ENCODE measurements at regions not wholly inside any gene's neighbourhood (a gene's known extent, or its start where the extent isn't known, plus 50 kb on each side); places are given as distances from the start of the nearest gene placed in this dataset.

DNA sequence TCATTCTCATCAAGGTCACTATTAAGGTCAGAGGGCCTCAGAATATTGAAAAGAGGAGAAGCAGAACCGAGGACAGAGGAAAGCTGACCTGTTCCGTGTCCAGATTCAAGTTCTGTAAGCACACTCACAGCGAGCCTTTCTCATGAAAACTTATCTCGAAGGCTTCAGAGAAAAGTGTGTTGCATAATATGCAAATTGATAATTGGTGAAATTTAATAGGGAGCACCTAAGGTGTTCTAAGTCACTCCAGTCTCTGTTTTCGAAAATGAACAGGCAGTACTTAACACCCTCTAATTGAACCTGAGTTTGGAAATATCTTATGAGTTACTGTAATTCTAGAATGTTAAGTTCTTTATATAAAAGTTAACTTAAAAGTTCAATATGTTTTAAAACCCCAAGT is 181.2 kb upstream of the PDE10A start:
- Histone ChIP-seq H3K9me3 (ENCODE audit: control insufficient read depth, low read length) (no peaks in the 10 kb centered on the region), H3K27me3 (ENCODE audit: control insufficient read depth, insufficient read depth, low read length) (no peaks in the 10 kb centered on the region), H3K36me3 (ENCODE audit: control insufficient read depth, insufficient read depth, low read length) (no peaks in the 10 kb centered on the region), H3K4me1 (no peaks in the 10 kb centered on the region), H3K9ac (no peak overlapping the region), H3K4me3 (ENCODE audit: low read depth, low read length) (no peak overlapping the region), H3K79me2 (no peaks in the 10 kb centered on the region), H2AFZ (no peak overlapping the region), H3K4me2 (ENCODE audit: low read length) (no peak overlapping the region), H3K27ac (no peak overlapping the region)
- TF ChIP-seq, protein P1, sequence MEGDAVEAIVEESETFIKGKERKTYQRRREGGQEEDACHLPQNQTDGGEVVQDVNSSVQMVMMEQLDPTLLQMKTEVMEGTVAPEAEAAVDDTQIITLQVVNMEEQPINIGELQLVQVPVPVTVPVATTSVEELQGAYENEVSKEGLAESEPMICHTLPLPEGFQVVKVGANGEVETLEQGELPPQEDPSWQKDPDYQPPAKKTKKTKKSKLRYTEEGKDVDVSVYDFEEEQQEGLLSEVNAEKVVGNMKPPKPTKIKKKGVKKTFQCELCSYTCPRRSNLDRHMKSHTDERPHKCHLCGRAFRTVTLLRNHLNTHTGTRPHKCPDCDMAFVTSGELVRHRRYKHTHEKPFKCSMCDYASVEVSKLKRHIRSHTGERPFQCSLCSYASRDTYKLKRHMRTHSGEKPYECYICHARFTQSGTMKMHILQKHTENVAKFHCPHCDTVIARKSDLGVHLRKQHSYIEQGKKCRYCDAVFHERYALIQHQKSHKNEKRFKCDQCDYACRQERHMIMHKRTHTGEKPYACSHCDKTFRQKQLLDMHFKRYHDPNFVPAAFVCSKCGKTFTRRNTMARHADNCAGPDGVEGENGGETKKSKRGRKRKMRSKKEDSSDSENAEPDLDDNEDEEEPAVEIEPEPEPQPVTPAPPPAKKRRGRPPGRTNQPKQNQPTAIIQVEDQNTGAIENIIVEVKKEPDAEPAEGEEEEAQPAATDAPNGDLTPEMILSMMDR (IDR thresholded peaks at IDR 0.05), result no peak

DNA sequence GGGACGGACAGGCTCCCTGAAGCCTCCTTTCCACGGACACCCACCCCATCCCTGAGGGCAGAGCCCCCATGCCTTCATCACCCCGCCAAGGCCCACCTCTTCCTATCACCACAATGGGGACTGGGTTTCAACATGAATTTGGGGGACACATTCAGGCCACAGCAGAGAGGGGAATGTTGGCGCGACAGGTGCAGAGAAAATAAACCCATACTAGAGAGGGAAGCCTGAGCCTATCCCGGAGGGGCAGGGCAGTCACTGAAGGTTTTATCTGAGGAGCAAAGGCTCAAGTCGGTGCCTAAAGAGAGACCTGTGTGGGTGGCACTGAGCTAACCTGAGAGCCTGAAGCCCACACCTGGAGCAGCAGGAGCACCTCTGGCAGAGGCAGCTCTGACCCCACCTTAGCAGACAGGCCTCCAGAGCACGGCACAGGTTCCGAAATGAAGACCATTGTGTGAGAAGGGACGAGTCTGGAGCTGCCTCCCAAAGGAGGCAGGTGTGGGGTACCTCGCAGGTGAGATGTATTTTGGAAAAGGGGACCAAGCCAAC is 180.6 kb upstream of the PDE10A start:
- Histone ChIP-seq H3K36me3 (ENCODE audit: control insufficient read depth, insufficient read depth, low read length) (no peaks in the 10 kb centered on the region), H3K79me2 (no peaks in the 10 kb centered on the region), H3K4me3 (ENCODE audit: low read depth, low read length) (no peak overlapping the region), H3K9me3 (ENCODE audit: control insufficient read depth, low read length) (no peaks in the 10 kb centered on the region), H2AFZ (no peak overlapping the region), H3K27ac (no peak overlapping the region), H3K9ac (no peak overlapping the region), H3K4me1 (no peaks in the 10 kb centered on the region), H3K27me3 (ENCODE audit: control insufficient read depth, insufficient read depth, low read length) (no peaks in the 10 kb centered on the region), H3K4me2 (ENCODE audit: low read length) (no peak overlapping the region)
- TF ChIP-seq, protein P1 (IDR thresholded peaks at IDR 0.05), result no peak

DNA sequence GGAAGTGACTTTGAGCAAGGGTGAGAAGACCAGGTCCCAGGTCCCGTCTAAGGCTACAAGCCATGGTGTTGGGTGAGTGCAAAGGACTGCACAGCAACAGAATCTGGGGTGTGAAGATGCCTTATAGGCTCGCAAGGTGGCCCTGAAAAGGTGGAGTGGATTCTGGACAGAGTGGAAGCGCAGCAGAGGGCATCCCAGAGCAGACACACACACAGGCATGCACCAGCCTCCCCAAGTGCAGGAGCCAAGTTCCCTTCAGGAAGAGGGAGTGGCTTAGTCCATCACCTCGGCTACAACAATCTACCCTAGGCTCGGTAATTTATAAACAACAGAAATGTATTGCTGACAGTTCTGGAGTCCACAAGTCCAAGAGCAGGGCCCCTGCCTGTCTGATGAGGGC is 180.1 kb upstream of the PDE10A start:
- no peak overlapping the region for H2AFZ ChIP-seq
- H3K4me2 ChIP-seq (ENCODE audit: low read length), result no peak overlapping the region
- no peaks in the 10 kb centered on the region for H3K27me3 ChIP-seq (ENCODE audit: control insufficient read depth, insufficient read depth, low read length)
- TF ChIP-seq, protein P1 (IDR thresholded peaks at IDR 0.05), result no peak
- no peaks in the 10 kb centered on the region for H3K9me3 ChIP-seq (ENCODE audit: control insufficient read depth, low read length)
- no peak overlapping the region for H3K27ac ChIP-seq
- H3K4me1 ChIP-seq, result no peaks in the 10 kb centered on the region
- H3K9ac ChIP-seq, result no peak overlapping the region
- H3K79me2 ChIP-seq, result no peaks in the 10 kb centered on the region
- H3K36me3 ChIP-seq (ENCODE audit: control insufficient read depth, insufficient read depth, low read length), result no peaks in the 10 kb centered on the region
- no peak overlapping the region for H3K4me3 ChIP-seq (ENCODE audit: low read depth, low read length)

DNA sequence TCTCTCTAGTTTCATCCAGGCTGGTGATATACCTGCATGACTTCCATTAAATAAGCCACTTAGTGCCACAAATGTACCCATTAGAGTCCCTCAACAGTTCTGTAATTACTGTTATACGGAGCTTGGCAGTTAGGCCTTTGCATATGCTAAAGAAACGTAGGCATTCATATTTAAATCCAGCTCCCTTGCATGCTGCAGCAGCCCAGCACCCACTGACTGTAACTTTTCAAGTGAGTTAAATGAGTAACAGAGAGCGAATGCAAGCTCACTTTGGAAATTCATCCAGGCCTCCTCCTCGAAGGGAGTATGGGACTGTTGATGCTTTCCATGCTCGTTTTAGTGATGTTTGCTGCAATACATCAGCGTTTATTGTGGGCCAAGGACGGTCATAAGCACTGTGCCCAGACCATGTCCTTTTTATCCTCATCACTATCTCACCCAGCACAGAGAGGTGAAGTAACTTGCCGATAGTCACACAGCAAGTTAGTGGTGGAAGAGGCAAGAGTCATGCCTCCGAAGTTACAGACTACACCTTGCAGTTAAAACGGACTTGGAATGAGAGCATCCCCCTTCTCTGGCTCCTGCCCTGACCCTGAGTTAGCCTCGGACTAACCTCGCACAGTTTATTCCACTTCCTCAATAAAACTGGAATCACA is 179.4 kb upstream of the PDE10A start:
- Histone ChIP-seq H3K27me3 (ENCODE audit: control insufficient read depth, insufficient read depth, low read length) (no peaks in the 10 kb centered on the region), H3K4me2 (ENCODE audit: low read length) (no peak overlapping the region), H3K79me2 (no peaks in the 10 kb centered on the region), H3K4me1 (no peaks in the 10 kb centered on the region), H3K27ac (no peak overlapping the region), H3K9ac (no peak overlapping the region), H3K4me3 (ENCODE audit: low read depth, low read length) (no peak overlapping the region), H3K9me3 (ENCODE audit: control insufficient read depth, low read length) (no peaks in the 10 kb centered on the region), H2AFZ (no peak overlapping the region), H3K36me3 (ENCODE audit: control insufficient read depth, insufficient read depth, low read length) (no peaks in the 10 kb centered on the region)
- TF ChIP-seq, protein P1 (IDR thresholded peaks at IDR 0.05), result no peak

DNA sequence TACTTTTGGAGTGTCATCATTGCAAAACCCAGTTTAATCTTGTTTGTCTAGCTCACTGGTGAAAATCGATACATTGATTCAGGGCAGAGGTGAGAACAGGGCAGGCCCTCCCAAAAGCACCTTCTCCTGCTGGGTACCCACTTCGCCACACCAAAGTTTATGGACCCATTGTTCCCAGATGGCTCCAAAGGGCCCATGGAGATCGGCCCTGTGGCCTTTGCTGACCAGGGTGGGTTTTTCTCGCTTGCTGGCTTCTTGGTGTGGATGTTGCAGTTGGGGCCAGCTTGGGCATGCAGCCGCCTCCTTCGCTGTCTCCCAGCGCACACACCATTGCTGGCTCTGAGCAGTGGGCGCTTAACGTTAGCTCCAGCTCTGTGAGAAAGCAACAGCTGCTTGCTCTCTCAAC is 178.1 kb upstream of the PDE10A start:
- Histone ChIP-seq H3K27me3 (ENCODE audit: control insufficient read depth, insufficient read depth, low read length) (no peaks in the 10 kb centered on the region), H3K27ac (no peak overlapping the region), H3K9ac (no peak overlapping the region), H2AFZ (no peak overlapping the region), H3K36me3 (ENCODE audit: control insufficient read depth, insufficient read depth, low read length) (no peaks in the 10 kb centered on the region), H3K4me2 (ENCODE audit: low read length) (no peak overlapping the region), H3K79me2 (no peaks in the 10 kb centered on the region), H3K4me3 (ENCODE audit: low read depth, low read length) (no peak overlapping the region), H3K9me3 (ENCODE audit: control insufficient read depth, low read length) (no peaks in the 10 kb centered on the region), H3K4me1 (no peaks in the 10 kb centered on the region)
- TF ChIP-seq, protein P1 (IDR thresholded peaks at IDR 0.05), result no peak
